HL-60/S4 treated with phorbol 12-myristate 13-acetate at 8.2 ng/mL for 4 days and 3 days (cell line): ENCODE measurements at regions not wholly inside any gene's neighbourhood (a gene's known extent, or its start where the extent isn't known, plus 50 kb on each side); places are given as distances from the start of the nearest gene placed in this dataset.
"Not testable (repeated sequence)": the region's sequence is repeated elsewhere in the genome, so short reads cannot be mapped to it uniquely, and the experiment has no call there.

ENCODE experiments used
- in situ Hi-C: fragments of 300-500 bp; cut with MboI; formaldehyde crosslinking; loops from 2 replicates; pipeline ENCODE4 v1.15.0; 2022; ENCODE audit warnings: low sequenced_read_pairs

DNA sequence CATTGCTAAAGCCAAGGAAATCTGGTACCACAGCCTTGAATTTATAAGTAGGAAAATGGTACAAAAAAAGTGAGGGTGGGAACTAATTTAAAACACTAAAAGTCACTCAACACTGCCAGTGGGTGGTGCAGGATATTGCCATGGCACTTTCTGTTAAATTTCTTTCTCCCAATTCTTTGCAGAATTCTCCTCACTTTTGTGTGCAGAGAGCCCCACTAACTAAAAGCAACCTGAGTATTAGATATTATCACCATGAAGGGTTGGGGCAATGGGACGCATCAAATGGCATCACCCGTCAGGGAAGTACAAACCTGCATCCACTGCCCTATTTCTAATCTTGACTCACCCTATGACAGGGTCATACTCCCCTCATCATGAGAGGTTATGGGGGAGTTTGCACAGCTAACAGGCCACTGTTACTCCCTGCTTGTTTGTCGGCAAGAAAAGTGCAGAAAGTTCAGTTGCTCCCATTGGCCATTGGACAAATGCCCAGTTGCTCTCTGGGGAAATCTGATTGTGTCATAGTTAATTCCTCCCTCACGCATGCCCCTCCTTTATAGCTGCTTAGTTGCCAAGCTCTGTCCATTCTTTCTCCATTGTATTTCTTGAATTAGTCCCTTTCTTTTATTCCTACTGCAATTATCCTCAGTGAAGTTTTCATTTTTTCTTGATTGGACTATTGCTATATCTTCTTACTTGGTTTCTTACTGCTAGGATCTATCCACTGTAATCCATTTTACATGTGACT, 93.8 kb upstream of the BLID start:
- in situ Hi-C loops = loop anchor here (10.0 to 25.0 kb wide), 2 partner anchors 295 to 547 kb away; no protein-coding TSS in a partner anchor

DNA sequence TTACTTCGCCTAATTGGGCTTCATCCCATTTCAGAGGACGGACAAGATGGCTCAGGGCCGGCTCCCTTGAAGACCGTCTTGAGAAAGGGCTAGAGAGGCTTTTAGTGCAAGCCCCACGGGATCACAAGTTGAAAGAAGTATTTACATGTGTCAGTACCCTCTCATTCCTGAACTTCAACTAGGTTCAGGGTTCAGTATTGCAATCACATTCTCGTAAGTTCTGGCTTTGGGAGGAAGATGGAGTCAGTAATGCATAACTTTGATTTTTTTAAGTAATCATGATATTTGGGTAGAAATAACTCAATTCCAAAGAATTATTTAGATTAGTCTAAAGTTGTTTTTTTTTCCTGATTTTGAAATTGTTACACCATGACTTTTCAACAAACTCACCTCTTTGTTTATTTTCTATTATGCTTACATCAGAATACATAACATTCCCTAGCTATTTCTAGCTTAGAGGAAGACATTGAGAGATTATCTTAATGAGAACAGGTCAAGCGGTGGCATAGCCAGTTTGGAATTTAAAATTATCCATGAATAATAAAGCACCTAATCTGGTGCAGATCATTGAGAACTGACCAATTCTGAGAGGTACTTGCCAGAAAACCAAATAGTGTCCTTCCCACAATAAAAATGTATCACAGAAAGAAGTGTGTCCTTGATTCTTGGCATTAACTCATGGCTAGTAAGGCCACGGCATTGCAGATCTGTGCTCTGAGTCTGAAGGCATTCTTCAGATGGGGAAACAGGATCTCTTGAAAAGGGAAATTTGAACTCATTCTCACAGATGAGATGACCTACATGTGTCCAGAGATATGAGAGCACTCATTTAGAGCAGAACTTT, 92.1 kb upstream of the BLID start:
- in situ Hi-C loops = loop anchor here (25.0 kb wide), 1 partner anchor 546 kb away; no protein-coding TSS in a partner anchor

DNA sequence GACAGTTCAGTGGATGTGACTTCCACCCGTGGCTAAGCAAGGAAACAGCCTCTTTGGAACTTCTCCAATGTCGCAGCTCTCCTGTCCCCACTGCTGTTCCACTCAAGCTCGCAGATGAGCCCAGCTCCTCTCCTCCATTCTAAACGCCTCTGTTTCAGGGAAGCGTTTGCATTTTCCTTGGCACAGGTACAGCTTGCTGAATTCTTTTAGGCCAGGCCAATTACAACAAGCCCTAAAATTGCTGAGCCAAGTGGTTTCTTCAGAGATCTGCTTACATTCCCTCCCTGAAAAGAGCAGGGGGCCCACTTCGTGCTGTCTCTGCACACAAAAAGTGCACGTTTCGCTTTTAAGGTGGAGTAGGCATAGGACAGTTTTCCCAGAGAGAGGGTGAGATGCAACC, 91.5 kb upstream of the BLID start:
- in situ Hi-C loops = loop anchor here (25.0 kb wide), 1 partner anchor 545 kb away; no protein-coding TSS in a partner anchor

DNA sequence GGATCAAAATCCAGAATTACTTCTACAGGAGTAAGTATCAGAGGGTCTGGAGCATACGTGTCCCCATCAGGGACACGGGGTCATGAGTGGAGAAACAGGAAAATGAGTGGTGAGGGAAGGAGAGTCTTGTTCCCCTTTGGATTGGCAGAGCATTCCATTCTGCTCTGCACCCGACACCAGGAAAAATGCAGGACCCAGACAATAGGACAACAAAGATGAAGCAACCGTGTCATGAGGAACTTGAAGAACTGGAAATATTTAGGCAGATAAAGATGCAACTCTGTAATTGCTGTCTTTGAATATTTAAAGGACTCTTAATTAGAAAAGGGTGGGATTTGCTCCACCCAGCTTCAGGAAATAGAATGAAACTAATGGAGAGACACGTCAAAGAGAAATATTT, 89.0 kb upstream of the BLID start:
- in situ Hi-C loops = loop anchor here (25.0 kb wide), 1 partner anchor 543 kb away; no protein-coding TSS in a partner anchor

DNA sequence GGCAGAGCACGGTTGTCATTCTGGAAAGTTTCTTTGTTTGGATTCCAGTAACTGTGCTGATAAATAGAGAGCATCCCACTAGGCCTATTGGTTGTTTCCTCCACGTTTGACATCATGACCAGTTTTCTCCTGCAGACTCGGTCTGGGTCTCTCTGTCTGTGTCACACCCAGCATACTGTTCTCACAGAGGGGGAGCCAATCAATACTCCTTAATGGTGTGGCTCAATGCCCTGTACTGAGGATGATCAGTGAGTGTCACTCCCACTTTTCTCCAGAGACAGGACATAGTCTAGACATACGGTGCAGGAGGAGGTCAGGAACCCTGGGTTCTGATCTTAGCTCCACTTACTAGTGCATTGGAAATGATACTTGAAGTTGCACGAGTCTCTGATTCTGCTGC, 88.2 kb upstream of the BLID start:
- in situ Hi-C loops = loop anchor here (25.0 kb wide), 1 partner anchor 542 kb away; no protein-coding TSS in a partner anchor

DNA sequence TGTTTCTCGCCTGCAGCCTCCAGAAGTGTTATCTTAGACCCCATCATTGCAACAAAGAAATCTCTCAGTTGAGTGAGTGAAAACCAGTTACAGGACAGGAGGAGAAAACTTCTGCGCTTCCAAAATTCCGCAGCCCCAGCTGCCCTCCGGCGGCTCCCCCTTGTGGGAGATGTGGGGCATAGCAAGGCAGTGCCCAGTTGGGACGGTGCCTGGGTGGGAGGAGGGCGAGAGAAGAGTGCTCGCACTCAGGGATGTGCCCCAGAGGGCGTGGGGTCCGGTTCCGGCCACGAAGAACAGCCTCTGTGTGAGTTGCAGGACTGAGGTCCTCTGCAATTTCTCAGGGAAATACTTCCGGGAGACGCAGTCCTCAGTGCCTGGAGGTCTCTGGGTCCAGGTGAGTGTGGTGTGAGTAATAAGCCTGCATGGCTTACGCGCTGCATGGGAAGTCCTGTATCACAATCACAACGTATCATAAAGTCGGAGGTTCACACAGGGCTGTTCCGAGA, 87.0 kb upstream of the BLID start:
- in situ Hi-C loops = loop anchor here (25.0 kb wide), 1 partner anchor 541 kb away; no protein-coding TSS in a partner anchor

DNA sequence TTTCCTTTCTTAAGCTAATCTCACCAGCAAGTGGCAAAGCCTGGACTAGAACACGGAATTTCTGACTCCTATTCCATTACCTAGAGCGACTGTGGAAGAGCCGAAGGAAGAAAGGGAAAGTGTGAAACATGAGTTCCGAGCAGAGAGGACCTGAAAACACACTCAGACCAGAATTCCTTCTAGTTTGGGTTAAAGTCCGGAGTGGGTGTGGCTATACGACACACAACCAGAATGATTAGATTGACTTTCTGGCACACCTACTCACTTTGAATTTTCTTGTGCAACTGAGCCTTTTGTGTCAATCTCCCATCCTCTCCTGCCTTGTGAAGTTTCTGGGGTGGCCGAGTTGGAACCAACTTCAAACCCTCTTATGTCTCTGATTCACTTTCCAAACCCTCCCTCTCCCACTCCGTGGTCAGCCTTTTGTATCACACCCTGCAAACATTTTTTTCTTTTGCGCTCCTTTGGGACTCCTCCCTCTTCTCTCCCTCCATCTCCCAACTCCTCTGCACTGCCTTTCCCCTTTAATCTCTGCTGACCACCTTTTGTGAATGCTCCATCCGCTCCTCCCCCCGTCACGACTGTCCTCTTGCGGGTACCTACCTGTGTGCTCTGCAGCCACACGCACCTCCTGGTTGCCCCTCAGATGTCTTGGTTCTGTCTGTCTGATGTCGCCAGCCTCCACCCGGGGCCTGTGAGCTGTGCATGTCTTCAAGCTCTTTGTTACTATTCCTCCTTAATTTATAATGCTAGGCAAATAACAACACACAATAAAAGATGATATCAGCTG, 86.3 kb upstream of the BLID start:
- in situ Hi-C loops = loop anchor here (25.0 kb wide), 1 partner anchor 540 kb away; no protein-coding TSS in a partner anchor

DNA sequence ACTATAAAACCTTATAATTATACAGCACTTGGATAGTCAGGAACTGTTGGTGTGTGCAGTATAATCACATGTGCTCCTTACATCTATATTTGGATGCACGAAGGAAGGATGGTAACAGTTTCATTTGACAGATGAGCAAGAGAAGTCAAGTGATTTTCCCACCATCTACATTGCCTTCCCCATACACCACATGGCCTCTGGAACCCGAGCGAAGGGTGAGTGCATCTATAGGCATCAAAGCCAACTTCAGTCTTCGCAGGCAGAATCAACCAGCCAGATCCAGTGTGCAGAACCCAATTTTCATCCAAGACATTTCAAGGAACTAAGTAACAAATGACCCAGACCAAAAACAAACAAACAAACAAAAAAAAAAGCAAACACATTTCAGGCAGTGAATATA, 85.1 kb upstream of the BLID start:
- in situ Hi-C loops = loop anchor here (25.0 kb wide), 1 partner anchor 539 kb away; no protein-coding TSS in a partner anchor

DNA sequence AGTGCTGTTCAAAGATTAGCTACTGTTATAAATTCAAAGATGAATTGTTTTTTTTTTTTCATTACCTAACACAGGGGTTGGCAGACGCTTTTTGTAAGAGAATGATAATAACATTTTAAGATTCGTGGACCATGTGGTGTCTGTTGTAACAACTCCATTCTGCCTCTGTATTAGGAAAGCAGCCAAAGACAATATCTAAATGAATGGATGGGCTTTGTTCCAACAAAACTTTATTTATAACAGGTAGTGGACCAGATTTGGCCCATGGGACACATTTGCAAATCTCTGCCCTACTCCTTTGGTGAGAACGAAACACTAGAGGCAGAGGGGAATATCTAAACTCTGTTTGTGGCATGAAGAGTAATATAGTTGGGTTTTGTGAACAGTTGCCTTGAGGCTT, 83.6 kb upstream of the BLID start:
- in situ Hi-C loops = loop anchor here (25.0 kb wide), 1 partner anchor 537 kb away; no protein-coding TSS in a partner anchor

DNA sequence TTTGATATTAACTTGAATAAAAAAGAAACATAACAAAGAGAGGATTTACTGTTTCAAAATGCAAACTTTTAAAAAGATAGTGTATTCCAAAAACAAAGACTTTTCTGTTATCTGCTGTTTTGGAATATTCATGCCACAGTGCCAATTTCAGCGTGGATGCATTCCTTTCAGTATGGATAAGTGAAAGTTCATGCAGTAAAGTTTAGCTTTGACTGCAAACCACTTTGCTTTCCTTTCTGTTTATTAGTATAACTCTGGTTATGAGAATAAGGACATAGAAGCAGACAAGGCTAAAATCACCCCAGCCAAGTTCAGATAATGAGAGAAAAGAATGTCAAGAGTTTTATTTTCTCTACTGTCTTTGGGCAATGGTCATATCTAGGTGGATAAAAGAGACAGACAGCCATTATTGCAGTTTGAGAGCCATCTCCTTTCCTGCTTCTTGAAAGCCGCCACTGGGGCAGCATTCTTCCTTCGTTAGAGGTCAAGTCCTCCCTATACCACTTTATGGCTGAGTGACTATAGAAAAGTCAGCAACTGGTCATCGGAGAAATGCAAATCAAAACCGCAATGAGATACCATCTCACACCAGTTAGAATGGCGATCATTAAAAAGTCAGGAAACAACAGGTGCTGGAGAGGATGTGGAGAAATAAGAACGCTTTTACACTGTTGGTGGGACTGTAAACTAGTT, 82.4 kb upstream of the BLID start:
- in situ Hi-C loops = no loop called here

DNA sequence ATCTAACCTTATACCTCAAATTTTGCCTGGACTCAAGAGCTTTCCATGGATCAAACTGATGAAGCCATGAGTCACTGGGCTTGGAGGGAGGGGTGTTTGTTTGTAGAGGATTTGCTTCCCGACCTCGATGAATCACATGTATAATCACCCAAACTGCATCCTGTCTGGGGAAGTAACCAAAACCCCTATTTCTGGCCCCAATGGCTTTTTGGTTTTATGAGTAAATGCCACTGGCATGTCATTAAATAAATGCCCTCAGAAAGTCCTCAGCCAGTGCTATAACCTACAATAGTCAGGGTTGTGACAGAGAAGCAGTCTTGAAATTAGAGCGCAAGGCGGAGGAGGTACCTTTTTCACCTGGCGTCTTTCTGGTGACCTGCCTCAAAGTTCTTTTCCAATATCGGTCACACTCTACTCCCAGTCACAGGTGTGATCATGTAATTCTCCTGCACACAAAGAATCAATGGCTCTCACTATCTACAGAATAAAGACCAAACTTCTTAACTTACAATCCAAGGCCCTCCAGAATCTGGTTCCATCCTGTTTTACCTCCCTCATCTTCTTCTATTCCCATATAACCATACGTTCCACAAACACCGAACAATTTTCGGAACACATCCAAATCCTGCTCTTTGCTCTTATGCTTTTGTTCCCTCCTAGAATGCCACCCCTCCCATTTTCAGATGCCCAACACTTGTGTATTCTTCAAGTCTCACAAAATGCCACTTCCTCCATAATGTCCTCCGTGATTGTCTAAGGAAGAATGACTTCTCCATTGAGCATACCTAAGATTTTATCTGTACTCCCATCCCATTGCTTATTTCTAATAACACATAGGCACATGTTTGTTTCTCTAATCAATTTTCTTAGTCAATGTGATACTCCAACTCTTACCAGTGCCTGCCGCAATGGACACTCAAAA, 81.3 kb upstream of the BLID start:
- in situ Hi-C loops = no loop called here

DNA sequence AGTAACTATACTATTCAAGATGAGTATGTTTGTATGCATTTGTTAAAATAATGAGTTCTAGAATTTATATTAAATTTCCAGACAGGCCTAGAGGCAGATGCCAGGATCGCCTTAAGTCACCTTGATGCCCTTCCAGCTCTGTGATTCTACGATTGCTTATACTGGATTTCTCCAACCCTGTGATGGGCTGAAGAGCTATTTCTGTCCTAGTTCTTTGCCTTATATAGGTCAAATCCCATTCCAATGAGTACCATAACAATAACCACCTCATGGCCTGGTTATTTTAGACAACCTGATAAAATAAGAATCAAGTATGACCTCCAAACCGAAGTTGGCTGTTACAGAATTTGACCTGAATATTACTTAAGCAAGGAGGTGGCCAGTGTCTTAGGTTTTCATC, 79.8 kb upstream of the BLID start:
- in situ Hi-C loops = no loop called here

DNA sequence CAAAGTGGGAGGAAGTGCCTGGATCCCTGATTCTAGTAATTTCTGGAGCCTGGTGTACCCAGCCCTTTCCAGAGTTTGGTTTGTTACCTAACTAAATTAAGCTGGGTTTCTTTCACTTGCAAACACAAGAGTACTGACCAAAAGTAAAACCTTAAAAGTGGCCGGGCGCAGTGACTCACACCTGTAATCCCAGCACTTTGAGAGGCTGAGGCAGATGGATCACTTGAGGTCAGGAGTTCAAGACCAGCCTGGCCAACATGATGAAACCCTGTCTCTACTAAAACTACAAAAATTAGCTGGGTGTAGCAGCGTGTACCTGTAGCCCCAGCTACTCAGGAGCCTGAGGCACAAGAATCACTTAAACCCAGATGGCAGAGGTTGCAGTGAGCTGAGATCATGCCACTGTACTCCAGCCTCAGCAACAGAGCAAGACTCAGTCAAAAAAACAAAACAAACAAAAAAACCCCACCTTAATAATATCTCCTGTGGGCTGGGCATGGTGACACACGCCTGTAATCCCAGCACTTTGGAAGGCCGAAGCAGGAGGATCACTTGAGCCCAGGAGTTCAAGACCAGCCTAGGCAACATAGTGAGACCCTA, 78.0 kb upstream of the BLID start:
- in situ Hi-C loops = not testable (repeated sequence)

DNA sequence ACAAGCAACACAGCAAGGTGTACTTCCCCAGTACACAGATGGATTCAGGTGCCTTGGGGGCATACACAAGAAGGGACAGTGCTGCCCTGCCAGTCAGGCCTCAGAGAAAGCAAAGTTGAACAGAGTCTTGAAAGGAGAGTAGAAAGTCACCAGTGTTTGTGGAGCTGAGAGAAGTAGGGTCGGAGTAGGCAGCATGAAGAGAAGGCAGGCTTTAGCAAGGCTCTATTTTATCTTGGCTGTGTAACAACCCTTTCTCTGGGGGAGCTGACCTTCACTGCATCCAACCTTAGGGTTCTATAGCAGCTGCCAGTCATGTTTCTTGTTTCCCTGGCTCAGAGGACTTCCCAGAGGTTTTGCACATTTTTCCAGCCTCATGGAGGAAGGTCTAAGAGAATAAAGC, 77.4 kb upstream of the BLID start:
- in situ Hi-C loops = no loop called here

DNA sequence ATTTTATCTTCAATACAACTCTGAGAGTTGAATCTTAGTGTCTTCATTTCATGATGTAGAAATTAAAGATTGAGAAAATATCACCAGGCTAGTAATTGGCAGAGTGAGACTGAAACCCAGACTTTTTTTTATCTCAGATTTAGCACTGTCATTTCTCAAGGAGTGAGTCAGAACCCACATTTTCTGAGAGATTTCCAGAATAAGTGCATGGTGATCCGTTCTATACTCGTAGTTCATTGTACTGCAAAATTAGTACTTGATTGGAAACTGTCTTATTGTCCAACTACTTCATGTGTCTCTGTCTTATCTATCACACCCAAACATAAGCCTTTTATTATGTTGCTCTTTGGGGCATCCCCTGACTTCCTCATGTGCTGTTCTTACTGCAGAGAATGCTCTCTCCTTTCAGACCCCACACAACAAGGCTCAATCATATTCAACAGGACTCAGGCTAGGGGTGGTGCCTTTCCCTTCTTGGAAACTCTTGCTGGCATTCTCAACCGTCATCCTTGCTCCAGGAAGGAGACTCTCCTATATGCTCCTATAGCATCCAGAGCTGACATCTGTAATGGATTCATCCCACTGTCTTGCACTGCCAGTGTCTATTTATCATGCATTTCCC, 76.7 kb upstream of the BLID start:
- in situ Hi-C loops = no loop called here

DNA sequence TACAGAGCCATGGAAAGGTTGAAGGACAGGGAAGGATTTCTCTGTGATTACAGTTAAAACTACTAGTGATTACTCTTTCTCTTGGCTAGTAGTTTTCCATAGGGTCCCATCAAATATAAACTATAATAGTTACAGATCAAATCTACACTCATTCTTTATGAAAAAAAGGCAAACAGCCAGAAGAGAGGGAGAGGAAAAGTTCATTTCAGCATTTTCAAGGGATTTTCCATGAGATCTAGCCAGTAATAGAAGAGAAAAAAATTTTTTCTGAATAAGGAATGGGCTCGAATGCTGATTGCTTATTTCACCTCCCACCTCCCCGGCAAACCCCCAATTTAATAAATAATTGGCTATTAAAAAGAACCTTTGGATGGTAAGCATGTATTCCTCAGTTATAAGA, 74.8 kb upstream of the BLID start:
- in situ Hi-C loops = no loop called here

DNA sequence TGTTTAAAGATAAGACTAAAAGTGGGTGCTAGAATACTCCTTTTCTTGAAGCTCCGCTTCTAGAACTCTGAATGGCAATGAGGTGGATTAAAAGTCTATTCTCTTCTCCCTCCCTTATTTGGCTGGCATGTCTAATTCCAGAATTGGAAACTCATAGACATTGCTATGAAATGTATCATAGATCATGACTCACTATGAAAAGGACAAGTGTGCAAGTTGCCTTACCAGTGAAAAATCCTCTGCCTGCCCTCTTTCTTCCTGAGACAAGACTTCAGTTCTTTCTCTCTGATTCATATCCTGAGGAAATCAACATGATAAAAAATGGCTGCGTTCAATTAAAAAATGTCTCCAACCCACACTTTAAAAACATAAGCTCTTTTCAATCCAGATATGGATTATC, 73.2 kb upstream of the BLID start:
- in situ Hi-C loops = no loop called here
